GM12878 (cell line): ENCODE measurements at regions not wholly inside any gene's neighbourhood (a gene's known extent, or its start where the extent isn't known, plus 50 kb on each side); places are given as distances from the start of the nearest gene placed in this dataset.

ENCODE experiments used
- ATAC-seq: fragments of 200-7000 bp; cut with Tn5 transposase; 3 replicates; pipeline ENCODE4 v1.9.1; 2020; ENCODE audit warnings: mild to moderate bottlenecking, moderate library complexity
- BruUV-seq: library from RNA; stranded (reverse); fragments of 400-500 nt; replicated peaks from 2 replicates; lab custom pipeline; 2021; lab: Mats Ljungman, UMichigan
- CTCF ChIA-PET: fragments of 300-600 bp; sonication (Branson Sonifier 250); formaldehyde crosslinking; extraction: SDS; loops from one replicate; lab custom pipeline; 2021; ENCODE audit warnings: inconsistent platforms; lab: Yijun Ruan, JAX
- POLR2A ChIA-PET: fragments of 350-600 bp; formaldehyde crosslinking; extraction: SDS; loops from one replicate; lab custom pipeline; 2021; ENCODE audit warnings: inconsistent platforms; lab: Charles Lee
- RAD21 ChIA-PET: fragments of 300-600 bp; sonication (Branson Sonifier 250); formaldehyde crosslinking; loops from one replicate; lab custom pipeline; 2023; ENCODE audit warnings: antibody characterized with exemption; ENCODE audit not compliant: unreplicated experiment; lab: Charles Lee
- SMC1A ChIA-PET: fragments of 300-600 bp; sonication (Branson Sonifier 250); formaldehyde crosslinking; loops from one replicate; lab custom pipeline; 2023; ENCODE audit not compliant: unreplicated experiment, uncharacterized antibody; lab: Charles Lee
- DNase-seq: peaks from one replicate; pipeline ENCODE4 v3.0.0-alpha.2; 2011; ENCODE audit warnings: low read depth, low spot score
- FAIRE-seq: peaks from 3 replicates; lab custom pipeline; 2011; peaks lifted over from hg19 to GRCh38; lab: Jason Lieb, UNC
- H2AFZ ChIP-seq: 2 replicates; pipeline ENCODE4 v1.6.0; 2011; ENCODE audit warnings: low read depth, low read length, control low read depth; ENCODE audit not compliant: control insufficient read depth
- H3K27ac ChIP-seq: 2 replicates; pipeline ENCODE4 v1.5.1; 2011; ENCODE audit warnings: control low read depth; ENCODE audit not compliant: control insufficient read depth, insufficient read depth
- H3K27me3 ChIP-seq, 2 experiments: replicated peaks in 1 of 2; 2 replicates each; pipeline versions ENCODE4 v1.6.0 to v1.6.1; 2011; ENCODE audit warnings: low read length in 1 of 2; ENCODE audit not compliant: control insufficient read depth in 2 of 2, insufficient read depth in 2 of 2
- H3K36me3 ChIP-seq, 2 experiments: 2 replicates each; pipeline ENCODE4 v1.5.1; 2011; ENCODE audit warnings: low read length in 1 of 2; ENCODE audit not compliant: control insufficient read depth in 2 of 2, insufficient read depth in 2 of 2
- H3K4me1 ChIP-seq: 2 replicates; pipeline ENCODE4 v1.6.1; 2011; ENCODE audit warnings: mild to moderate bottlenecking, low read length, moderate library complexity, mixed read lengths; ENCODE audit not compliant: control insufficient read depth, insufficient read depth
- H3K4me2 ChIP-seq: 2 replicates; pipeline ENCODE4 v1.6.0; 2011; ENCODE audit warnings: control low read depth; ENCODE audit not compliant: control insufficient read depth, insufficient read depth
- H3K4me3 ChIP-seq: fragments of 200-600 bp; sonication (generic); 2 replicates; pipeline ENCODE4 v1.5.1; 2016
- H3K79me2 ChIP-seq: 2 replicates; pipeline ENCODE4 v1.6.0; 2011; ENCODE audit warnings: low read length; ENCODE audit not compliant: control insufficient read depth, insufficient read depth
- H3K9ac ChIP-seq: 2 replicates; pipeline ENCODE4 v1.8.0; 2011; ENCODE audit warnings: low read length, control low read depth, mixed read lengths; ENCODE audit not compliant: control insufficient read depth, insufficient read depth
- H3K9me3 ChIP-seq: replicated peaks from 3 replicates; pipeline ENCODE4 v1.5.1; 2011; ENCODE audit warnings: mild to moderate bottlenecking, low read length; ENCODE audit not compliant: control insufficient read depth, insufficient read depth
- H4K20me1 ChIP-seq: 2 replicates; pipeline ENCODE4 v1.6.0; 2011; ENCODE audit not compliant: control insufficient read depth, insufficient read depth
- POU2F2 ChIP-seq: IDR thresholded peaks from 3 replicates; pipeline ENCODE4 v1.6.1; 2011; ENCODE audit warnings: low read depth, mild to moderate bottlenecking, low read length, borderline replicate concordance
- RCOR1 ChIP-seq: conservative IDR thresholded peaks from 2 replicates; pipeline ENCODE4 v1.6.1; 2012; ENCODE audit warnings: low read depth, low read length, improper control_type of control experiment
- TCF3 ChIP-seq: IDR thresholded peaks from 2 replicates; pipeline ENCODE4 v1.6.1; 2012; ENCODE audit warnings: low read depth, mild to moderate bottlenecking, low read length, borderline replicate concordance; ENCODE audit not compliant: insufficient read depth
- ZBTB11 ChIP-seq: fragments of 450-650 bp; formaldehyde crosslinking; IDR thresholded peaks from 2 replicates; pipeline ENCODE4 v1.5.0; 2022; ENCODE audit warnings: mild to moderate bottlenecking, missing genetic modification characterization
- WGBS: methylation state at CpG from one replicate; pipeline ENCODE4 v1.1.6; 2016; ENCODE audit warnings: low lambda C conversion rate; ENCODE audit not compliant: insufficient replicate concordance, insufficient coverage; ENCODE audit errors: missing lambda C conversion rate; 5-methylcytosine and 5-hydroxymethylcytosine counted together
- in situ Hi-C: fragments of 300-500 bp; cut with MboI; formaldehyde crosslinking; loops from 9 replicates; pipeline ENCODE4 v1.14.3; 2018; ENCODE audit warnings: mixed read lengths
- intact Hi-C: fragments of 100-400 bp; cut with micrococcal nuclease; formaldehyde crosslinking; loops from one replicate; pipeline ENCODE4 v1.14.2; 2022; ENCODE audit not compliant: unreplicated experiment

- Histone ChIP-seq H4K20me1 (no peaks in the 10 kb centered on the region), H3K27ac (no peak overlapping the region), H3K4me2 (no peak overlapping the region), H3K4me1 (no peaks in the 10 kb centered on the region), H3K36me3 (no peaks in the 10 kb centered on the region), H3K4me3 (no peak overlapping the region), H3K9ac (no peak overlapping the region), H3K9me3 (no peaks in the 10 kb centered on the region), H3K27me3 (no peaks in the 10 kb centered on the region), H2AFZ (no peak overlapping the region), H3K79me2 (no peaks in the 10 kb centered on the region)
- ChIA-PET CTCF (no interaction called here), RAD21 (no interaction called here), POLR2A (no interaction called here), SMC1A (no interaction called here)
- TF ChIP-seq ZBTB11 (CRISPR knock-in tag), result no peak
- intact Hi-C loops, result no loop called here
- in situ Hi-C loops, result no loop called here
- 100% methylated on average over 1 of the region's 1 CpG for WGBS
- no peak for ATAC-seq
- no peak for FAIRE-seq
- DNase-seq, result no peak
- BruUV-seq, result no TSS peak
Observed at GRCh38 chr6:74455786-74456185, 750.1 kb downstream of the COL12A1 start.

- Histone ChIP-seq H3K79me2 (no peaks in the 10 kb centered on the region), H3K9ac (no peak overlapping the region), H2AFZ (no peak overlapping the region), H3K4me3 (no peak overlapping the region), H3K27me3 (no peaks in the 10 kb centered on the region), H4K20me1 (no peaks in the 10 kb centered on the region), H3K4me1 (no peaks in the 10 kb centered on the region), H3K27ac (no peak overlapping the region), H3K4me2 (no peak overlapping the region), H3K36me3 (no peaks in the 10 kb centered on the region), H3K9me3 (no peaks in the 10 kb centered on the region)
- DNase-seq, result no peak
- TF ChIP-seq RCOR1 (no peak), TCF3 (no peak), POU2F2 (no peak)
- in situ Hi-C loops, result no loop called here
- ATAC-seq, result peak; percentile 54
- WGBS, result 18% methylated on average over 5 of the region's 5 CpGs
- ChIA-PET SMC1A (interaction anchor here (1.3 kb wide), 1 partner anchor 9 kb away, joined by 4 read pairs; no protein-coding TSS in a partner anchor), CTCF (interaction anchor here (0.6 to 1.1 kb wide), 2 partner anchors 67 to 758 kb away, joined by 3 read pairs; no protein-coding TSS in a partner anchor), RAD21 (interaction anchor here (1.1 to 1.8 kb wide), 2 partner anchors 15 to 23 kb away, joined by 4 to 5 read pairs; no protein-coding TSS in a partner anchor), POLR2A (no interaction called here)
- BruUV-seq, result no TSS peak
- intact Hi-C loops, result no loop called here
- no peak for FAIRE-seq
Observed at GRCh38 chr6:74451953-74452352, 753.9 kb downstream of the COL12A1 start.
